OCI-LY1 (cell line): ENCODE measurements at regions not wholly inside any gene's neighbourhood (a gene's known extent, or its start where the extent isn't known, plus 50 kb on each side); places are given as distances from the start of the nearest gene placed in this dataset.

Source experiments
- EZH2 ChIP-seq: fragments of 200-600 bp; sonication (generic), shearing (Covaris generic); IDR thresholded peaks from 2 replicates; pipeline ENCODE4 v1.8.0; 2017; ENCODE audit warnings: borderline replicate concordance, mixed run types, mild to moderate bottlenecking, antibody characterized with exemption, low read length, moderate library complexity, mixed read lengths
- TF ChIP-seq, protein P1 (sequence below): fragments of 200-600 bp; sonication (generic), shearing (Covaris generic); IDR thresholded peaks from 2 replicates; pipeline ENCODE4 v1.5.1; 2017; ENCODE audit warnings: mild to moderate bottlenecking, antibody characterized with exemption, low read length, moderate library complexity, mixed read lengths

DNA sequence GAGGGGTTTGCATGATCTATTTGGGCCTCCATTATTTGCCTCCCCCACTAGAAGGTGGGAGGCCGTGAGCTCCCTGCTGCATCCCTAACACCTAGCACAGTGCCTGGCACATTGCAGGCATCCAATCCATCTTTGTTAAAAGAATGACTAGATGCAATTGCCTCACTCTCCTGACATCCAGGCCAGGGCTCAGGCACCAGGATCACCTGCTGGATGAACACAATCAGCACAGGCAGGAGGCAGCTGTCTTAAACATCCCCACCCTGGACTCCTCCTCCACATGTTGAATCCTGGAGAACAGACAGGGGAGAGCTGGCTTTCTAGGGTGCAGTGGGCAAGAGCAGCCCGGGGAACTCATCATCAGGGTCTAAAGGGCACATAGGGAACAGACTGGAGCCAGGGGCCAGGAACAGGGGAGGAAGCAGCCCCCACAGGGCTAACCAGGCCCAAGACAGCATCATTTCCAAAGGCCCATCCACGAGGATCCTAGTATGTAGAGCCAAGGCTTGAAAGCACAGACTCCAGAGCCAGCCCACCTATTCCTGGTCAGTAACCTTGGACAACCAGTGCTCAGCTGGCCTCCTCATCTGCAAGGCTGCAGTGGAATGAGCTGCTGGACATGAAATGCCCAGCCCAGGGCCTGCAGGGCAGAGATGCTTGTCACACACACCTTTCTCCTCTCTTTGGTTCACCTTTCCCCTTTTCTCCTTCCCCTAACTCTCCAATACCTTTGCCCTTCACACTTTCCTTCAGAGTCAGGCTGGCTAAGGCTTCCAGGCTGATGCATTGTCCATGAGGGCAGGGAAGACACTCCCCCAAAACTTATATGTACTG lies 254.4 kb upstream of the TLE3 start:
- TF ChIP-seq, protein P1, sequence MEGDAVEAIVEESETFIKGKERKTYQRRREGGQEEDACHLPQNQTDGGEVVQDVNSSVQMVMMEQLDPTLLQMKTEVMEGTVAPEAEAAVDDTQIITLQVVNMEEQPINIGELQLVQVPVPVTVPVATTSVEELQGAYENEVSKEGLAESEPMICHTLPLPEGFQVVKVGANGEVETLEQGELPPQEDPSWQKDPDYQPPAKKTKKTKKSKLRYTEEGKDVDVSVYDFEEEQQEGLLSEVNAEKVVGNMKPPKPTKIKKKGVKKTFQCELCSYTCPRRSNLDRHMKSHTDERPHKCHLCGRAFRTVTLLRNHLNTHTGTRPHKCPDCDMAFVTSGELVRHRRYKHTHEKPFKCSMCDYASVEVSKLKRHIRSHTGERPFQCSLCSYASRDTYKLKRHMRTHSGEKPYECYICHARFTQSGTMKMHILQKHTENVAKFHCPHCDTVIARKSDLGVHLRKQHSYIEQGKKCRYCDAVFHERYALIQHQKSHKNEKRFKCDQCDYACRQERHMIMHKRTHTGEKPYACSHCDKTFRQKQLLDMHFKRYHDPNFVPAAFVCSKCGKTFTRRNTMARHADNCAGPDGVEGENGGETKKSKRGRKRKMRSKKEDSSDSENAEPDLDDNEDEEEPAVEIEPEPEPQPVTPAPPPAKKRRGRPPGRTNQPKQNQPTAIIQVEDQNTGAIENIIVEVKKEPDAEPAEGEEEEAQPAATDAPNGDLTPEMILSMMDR, result no peak
- no peak for TF ChIP-seq EZH2
